ENCODE measurements at regions not wholly inside any gene's neighbourhood (a gene's known extent, or its start where the extent isn't known, plus 50 kb on each side); places are given as distances from the start of the nearest gene placed in this dataset.

DNA sequence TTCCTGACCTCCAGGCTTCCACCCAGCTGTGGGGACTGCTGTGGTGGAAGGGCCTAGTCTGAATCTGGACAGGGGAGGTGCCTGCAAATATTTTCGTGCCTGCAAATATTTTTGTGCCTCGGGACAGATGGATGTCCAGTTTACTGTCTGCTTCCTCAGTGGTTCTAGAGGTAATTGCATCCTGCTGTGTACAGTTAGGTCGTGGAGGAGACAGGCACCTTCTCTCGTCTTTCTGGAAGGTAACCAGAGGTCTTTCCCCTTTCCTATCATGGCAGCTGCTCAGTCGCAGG is 53.8 kb upstream of the TINAGL1 start:
- TF ChIP-seq, protein P1, sequence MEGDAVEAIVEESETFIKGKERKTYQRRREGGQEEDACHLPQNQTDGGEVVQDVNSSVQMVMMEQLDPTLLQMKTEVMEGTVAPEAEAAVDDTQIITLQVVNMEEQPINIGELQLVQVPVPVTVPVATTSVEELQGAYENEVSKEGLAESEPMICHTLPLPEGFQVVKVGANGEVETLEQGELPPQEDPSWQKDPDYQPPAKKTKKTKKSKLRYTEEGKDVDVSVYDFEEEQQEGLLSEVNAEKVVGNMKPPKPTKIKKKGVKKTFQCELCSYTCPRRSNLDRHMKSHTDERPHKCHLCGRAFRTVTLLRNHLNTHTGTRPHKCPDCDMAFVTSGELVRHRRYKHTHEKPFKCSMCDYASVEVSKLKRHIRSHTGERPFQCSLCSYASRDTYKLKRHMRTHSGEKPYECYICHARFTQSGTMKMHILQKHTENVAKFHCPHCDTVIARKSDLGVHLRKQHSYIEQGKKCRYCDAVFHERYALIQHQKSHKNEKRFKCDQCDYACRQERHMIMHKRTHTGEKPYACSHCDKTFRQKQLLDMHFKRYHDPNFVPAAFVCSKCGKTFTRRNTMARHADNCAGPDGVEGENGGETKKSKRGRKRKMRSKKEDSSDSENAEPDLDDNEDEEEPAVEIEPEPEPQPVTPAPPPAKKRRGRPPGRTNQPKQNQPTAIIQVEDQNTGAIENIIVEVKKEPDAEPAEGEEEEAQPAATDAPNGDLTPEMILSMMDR (IDR thresholded peaks at IDR 0.05), result no peak
- TF ChIP-seq POLR2A (IDR thresholded peaks at IDR 0.05), result no peak

All from heart left ventricle (tissue), 13 donors.